Breast epithelium (tissue), 3 donors: ENCODE measurements at regions not wholly inside any gene's neighbourhood (a gene's known extent, or its start where the extent isn't known, plus 50 kb on each side); places are given as distances from the start of the nearest gene placed in this dataset.

Experiments used
- CTCF ChIP-seq, 3 donors: fragments of 450-650 bp; IDR thresholded peaks; one replicate each; pipeline ENCODE4 v1.5.1; 2016 to 2017; ENCODE audit warnings: antibody characterized with exemption in 3 of 3, mild to moderate bottlenecking in 3 of 3, moderate library complexity in 3 of 3
- POLR2A ChIP-seq: fragments of 450-650 bp; IDR thresholded peaks from one replicate; pipeline ENCODE4 v1.6.1; 2016; ENCODE audit warnings: antibody characterized with exemption, mild to moderate bottlenecking, moderate library complexity
- POLR2AphosphoS5 ChIP-seq, 3 donors: sonication (generic); formaldehyde crosslinking; IDR thresholded peaks; one replicate each; pipeline ENCODE4 v1.6.1; 2017; ENCODE audit warnings: antibody characterized with exemption in 3 of 3

DNA sequence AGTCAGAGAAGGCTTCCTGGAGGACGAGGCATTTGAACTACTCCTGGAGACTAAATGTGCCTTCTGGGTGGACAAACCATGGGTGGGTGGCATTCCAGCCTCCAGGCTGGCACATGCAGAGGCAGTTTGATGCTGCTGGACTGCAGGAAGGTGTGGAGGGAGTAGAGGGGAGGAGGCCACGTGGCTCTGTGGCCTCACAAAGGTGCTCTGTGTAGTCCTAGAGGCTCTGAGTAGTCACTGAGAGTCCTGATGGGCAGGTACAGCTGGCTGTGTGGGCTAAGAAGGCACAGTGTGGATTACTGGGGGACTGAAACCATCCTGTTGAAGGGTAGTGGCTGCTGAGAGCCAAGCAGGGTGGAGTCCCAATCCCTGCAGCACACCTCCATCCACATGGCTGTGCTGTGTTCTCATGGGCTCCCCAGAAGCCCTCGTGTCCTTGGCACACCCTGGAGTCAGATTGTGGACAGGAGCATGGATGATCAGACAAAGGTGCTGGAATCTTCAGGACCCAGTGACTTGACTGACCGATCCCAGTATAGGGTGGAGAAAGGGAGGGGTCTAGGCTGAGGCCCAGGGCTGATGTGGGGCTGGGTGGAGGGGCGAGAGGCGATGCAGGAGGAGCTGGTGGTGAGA is 87.4 kb upstream of the HS6ST1 start:
- no peak for TF ChIP-seq POLR2AphosphoS5 (IDR thresholded peaks at IDR 0.05)
- no peak for TF ChIP-seq CTCF (IDR thresholded peaks at IDR 0.05)
- no peak for TF ChIP-seq POLR2A
